ENCODE measurements at regions not wholly inside any gene's neighbourhood (a gene's known extent, or its start where the extent isn't known, plus 50 kb on each side); places are given as distances from the start of the nearest gene placed in this dataset.
A peak's percentile ranks its signal among the peaks of the same experiment; 100 is the strongest.
"Not testable (repeated sequence)": the region's sequence is repeated elsewhere in the genome, so short reads cannot be mapped to it uniquely, and the experiment has no call there.

DNA sequence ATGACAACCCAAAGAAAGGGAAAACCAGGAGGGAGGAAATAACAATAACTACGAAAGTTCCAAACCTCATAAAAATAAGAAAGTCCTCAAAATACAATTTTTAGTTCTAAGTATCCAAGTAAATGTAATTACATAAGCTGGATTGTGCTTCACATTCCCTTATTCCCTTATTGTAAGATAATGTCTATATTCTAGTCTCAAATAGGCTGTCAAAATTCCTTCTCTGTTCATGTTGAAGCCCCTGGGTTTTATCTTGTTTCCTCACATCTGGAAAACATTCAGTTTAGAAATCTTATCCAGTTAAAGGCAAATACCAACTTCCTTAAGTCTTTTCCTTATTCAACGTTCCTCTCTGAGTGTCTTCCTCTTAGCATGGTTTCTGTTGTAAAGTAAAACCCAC lies 282.3 kb downstream of the CD109 start:
- no peaks in the 10 kb centered on the region for H3K9me3 ChIP-seq (ENCODE audit: insufficient read depth, low read depth, low read length)
- H3K36me3 ChIP-seq (ENCODE audit: insufficient read depth, low read depth, low read length) = no peaks in the 10 kb centered on the region
- H3K27ac ChIP-seq (ENCODE audit: low read length) = no peak overlapping the region
- no peaks in the 10 kb centered on the region for H3K27me3 ChIP-seq (ENCODE audit: insufficient read depth, low read length)
- no peak overlapping the region for H3K4me3 ChIP-seq (ENCODE audit: low read length)
- H3K4me1 ChIP-seq (ENCODE audit: insufficient read depth, low read length) = no peaks in the 10 kb centered on the region
- H3K9ac ChIP-seq (ENCODE audit: low read depth, low read length) = no peak overlapping the region

GRCh38 chr6:73972518-73972917 lies 276.5 kb downstream of the CD109 start:
- not testable (repeated sequence) for H3K36me3 ChIP-seq (ENCODE audit: insufficient read depth, low read depth, low read length); H3K27me3 ChIP-seq (ENCODE audit: insufficient read depth, low read length); H3K4me3 ChIP-seq (ENCODE audit: low read length); H3K4me1 ChIP-seq (ENCODE audit: insufficient read depth, low read length); H3K27ac ChIP-seq (ENCODE audit: low read length); H3K9me3 ChIP-seq (ENCODE audit: insufficient read depth, low read depth, low read length); H3K9ac ChIP-seq (ENCODE audit: low read depth, low read length)

DNA sequence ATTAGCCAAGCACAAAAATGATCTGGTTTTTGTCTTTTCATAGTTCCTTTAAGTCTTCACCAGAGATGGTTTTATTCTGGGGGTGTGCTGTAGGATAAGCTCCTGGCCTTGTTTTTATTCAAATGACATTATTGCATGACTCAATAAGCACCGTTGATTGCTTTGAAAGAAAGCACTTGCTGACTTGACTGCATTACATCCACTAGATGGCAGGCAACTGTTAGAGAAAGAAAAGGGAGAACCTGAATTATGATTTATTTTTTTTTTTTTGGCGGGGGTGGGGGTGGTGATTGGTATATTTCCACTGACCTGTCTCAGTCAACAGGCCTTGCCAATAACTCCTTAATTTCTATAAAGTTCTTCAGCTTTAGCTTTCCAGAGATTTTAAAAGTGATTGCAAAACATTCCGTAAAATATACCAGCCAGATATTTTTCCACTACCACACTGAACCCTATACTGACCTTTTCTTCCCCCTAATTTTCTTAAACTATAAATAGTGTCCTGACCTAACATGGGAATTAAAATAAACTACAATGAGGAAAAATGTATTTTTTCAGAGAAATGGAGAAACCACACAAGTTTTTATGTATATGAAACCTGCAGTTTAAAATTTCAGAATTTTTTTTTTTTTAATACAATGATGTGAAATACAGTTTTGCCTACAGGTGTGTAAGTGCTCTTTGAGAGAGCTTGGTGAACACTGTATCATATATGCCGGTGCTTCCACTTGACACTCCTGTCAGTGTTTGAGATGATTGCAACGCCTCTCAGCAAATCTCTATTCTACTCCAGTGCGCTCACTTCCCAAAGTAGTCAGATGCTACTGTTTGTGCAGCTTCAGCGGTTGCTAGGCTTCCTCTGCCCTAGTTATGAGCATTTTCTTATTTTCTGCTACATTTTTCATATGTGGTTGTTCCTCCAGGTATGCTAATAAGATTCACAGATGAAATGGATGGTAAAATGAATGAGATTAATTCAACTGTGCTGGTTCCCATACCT lies 274.3 kb downstream of the CD109 start:
- Histone ChIP-seq H3K9ac (ENCODE audit: low read depth, low read length) (0 out of 2 replicates have a peak overlapping the region, but pooled peaks have one; percentile 21), H3K27me3 (ENCODE audit: insufficient read depth, low read length) (no peaks in the 10 kb centered on the region), H3K36me3 (ENCODE audit: insufficient read depth, low read depth, low read length) (no peaks in the 10 kb centered on the region), H3K4me3 (ENCODE audit: low read length) (no peak overlapping the region), H3K4me1 (ENCODE audit: insufficient read depth, low read length) (peaks cover 5% of the 10 kb centered on the region; the same call in 1 of the 2 replicates), H3K9me3 (ENCODE audit: insufficient read depth, low read depth, low read length) (no peaks in the 10 kb centered on the region), H3K27ac (ENCODE audit: low read length) (no peak overlapping the region)

GRCh38 chr6:73968221-73968757 lies 272.3 kb downstream of the CD109 start:
- H3K36me3 ChIP-seq (ENCODE audit: insufficient read depth, low read depth, low read length) = no peaks in the 10 kb centered on the region
- H3K9me3 ChIP-seq (ENCODE audit: insufficient read depth, low read depth, low read length) = no peaks in the 10 kb centered on the region
- H3K4me1 ChIP-seq (ENCODE audit: insufficient read depth, low read length) = peaks cover 5% of the 10 kb centered on the region; the same call in 1 of the 2 replicates
- no peaks in the 10 kb centered on the region for H3K27me3 ChIP-seq (ENCODE audit: insufficient read depth, low read length)
- H3K4me3 ChIP-seq (ENCODE audit: low read length) = no peak overlapping the region
- H3K9ac ChIP-seq (ENCODE audit: low read depth, low read length) = no peak overlapping the region
- H3K27ac ChIP-seq (ENCODE audit: low read length) = no peak overlapping the region

GRCh38 chr6:73965539-73966029 lies 269.6 kb downstream of the CD109 start:
- no peaks in the 10 kb centered on the region for H3K36me3 ChIP-seq (ENCODE audit: insufficient read depth, low read depth, low read length)
- H3K27ac ChIP-seq (ENCODE audit: low read length) = no peak overlapping the region
- no peaks in the 10 kb centered on the region for H3K27me3 ChIP-seq (ENCODE audit: insufficient read depth, low read length)

GRCh38 chr6:73964241-73964854 lies 268.3 kb downstream of the CD109 start:
- H3K4me1 ChIP-seq (ENCODE audit: insufficient read depth, low read length) = no peaks in the 10 kb centered on the region
- H3K27me3 ChIP-seq (ENCODE audit: insufficient read depth, low read length) = no peaks in the 10 kb centered on the region
- no peaks in the 10 kb centered on the region for H3K36me3 ChIP-seq (ENCODE audit: insufficient read depth, low read depth, low read length)
- H3K27ac ChIP-seq (ENCODE audit: low read length) = no peak overlapping the region
- H3K9me3 ChIP-seq (ENCODE audit: insufficient read depth, low read depth, low read length) = no peaks in the 10 kb centered on the region
- H3K4me3 ChIP-seq (ENCODE audit: low read length) = no peak overlapping the region
- no peak overlapping the region for H3K9ac ChIP-seq (ENCODE audit: low read depth, low read length)

More at GRCh38 chr6:73965539-73966029, 269.6 kb downstream of the CD109 start:
- peaks cover 5% of the 10 kb centered on the region; the same call in 1 of the 2 replicates for H3K4me1 ChIP-seq (ENCODE audit: insufficient read depth, low read length)
- H3K9me3 ChIP-seq (ENCODE audit: insufficient read depth, low read depth, low read length) = no peaks in the 10 kb centered on the region
- no peak overlapping the region for H3K4me3 ChIP-seq (ENCODE audit: low read length)
- no peak overlapping the region for H3K9ac ChIP-seq (ENCODE audit: low read depth, low read length)

GRCh38 chr6:73962884-73963283 lies 266.9 kb downstream of the CD109 start:
- H3K27me3 ChIP-seq (ENCODE audit: insufficient read depth, low read length) = no peaks in the 10 kb centered on the region
- H3K36me3 ChIP-seq (ENCODE audit: insufficient read depth, low read depth, low read length) = no peaks in the 10 kb centered on the region
- no peaks in the 10 kb centered on the region for H3K4me1 ChIP-seq (ENCODE audit: insufficient read depth, low read length)
- H3K4me3 ChIP-seq (ENCODE audit: low read length) = no peak overlapping the region
- H3K9ac ChIP-seq (ENCODE audit: low read depth, low read length) = no peak overlapping the region
- H3K9me3 ChIP-seq (ENCODE audit: insufficient read depth, low read depth, low read length) = no peaks in the 10 kb centered on the region
- no peak overlapping the region for H3K27ac ChIP-seq (ENCODE audit: low read length)

DNA sequence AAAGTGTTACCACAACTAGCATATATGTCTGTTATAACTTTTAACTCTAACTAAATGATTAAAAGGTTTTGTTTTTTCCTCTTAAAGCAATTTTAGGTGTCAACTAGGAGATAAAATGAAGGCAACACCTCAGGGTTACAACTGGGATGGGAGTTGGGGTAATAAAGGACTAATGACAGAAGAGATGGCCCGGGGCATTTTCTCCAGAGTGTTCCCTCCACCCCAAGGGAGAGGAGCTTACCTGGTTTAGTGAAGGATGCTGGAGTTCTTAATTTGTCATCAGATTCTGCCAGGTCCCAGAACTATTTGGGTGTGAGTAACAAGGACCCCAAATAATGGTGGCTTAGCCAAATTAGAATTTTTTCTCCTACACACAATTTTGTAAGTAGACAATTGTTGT lies 260.3 kb downstream of the CD109 start:
- no peaks in the 10 kb centered on the region for H3K9me3 ChIP-seq (ENCODE audit: insufficient read depth, low read depth, low read length)
- H3K27me3 ChIP-seq (ENCODE audit: insufficient read depth, low read length) = no peaks in the 10 kb centered on the region
- H3K4me3 ChIP-seq (ENCODE audit: low read length) = no peak overlapping the region
- no peak overlapping the region for H3K9ac ChIP-seq (ENCODE audit: low read depth, low read length)
- H3K4me1 ChIP-seq (ENCODE audit: insufficient read depth, low read length) = no peaks in the 10 kb centered on the region
- no peak overlapping the region for H3K27ac ChIP-seq (ENCODE audit: low read length)
- no peaks in the 10 kb centered on the region for H3K36me3 ChIP-seq (ENCODE audit: insufficient read depth, low read depth, low read length)

DNA sequence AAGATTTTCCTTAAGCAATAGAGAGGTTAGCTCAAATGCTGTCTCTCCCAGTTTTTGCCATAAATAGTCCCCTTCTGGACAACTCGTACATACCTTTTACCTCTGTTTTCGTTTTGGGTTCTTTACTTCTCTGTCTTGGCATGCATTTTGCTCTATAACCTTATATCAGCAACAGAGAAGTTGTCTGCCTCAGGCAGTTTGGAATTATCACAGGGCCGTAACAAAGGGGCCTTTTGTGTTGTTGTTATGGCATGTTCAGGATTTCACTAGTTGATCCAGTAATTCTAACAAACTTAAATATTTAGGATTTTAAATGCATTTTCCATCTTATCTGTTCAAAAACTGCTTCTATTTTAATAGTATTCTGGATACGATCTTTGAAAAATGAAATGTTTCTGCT lies 259.8 kb downstream of the CD109 start:
- H3K36me3 ChIP-seq (ENCODE audit: insufficient read depth, low read depth, low read length) = no peaks in the 10 kb centered on the region
- H3K9me3 ChIP-seq (ENCODE audit: insufficient read depth, low read depth, low read length) = no peaks in the 10 kb centered on the region
- H3K9ac ChIP-seq (ENCODE audit: low read depth, low read length) = no peak overlapping the region
- H3K4me1 ChIP-seq (ENCODE audit: insufficient read depth, low read length) = no peaks in the 10 kb centered on the region
- H3K27me3 ChIP-seq (ENCODE audit: insufficient read depth, low read length) = no peaks in the 10 kb centered on the region
- no peak overlapping the region for H3K4me3 ChIP-seq (ENCODE audit: low read length)
- no peak overlapping the region for H3K27ac ChIP-seq (ENCODE audit: low read length)

DNA sequence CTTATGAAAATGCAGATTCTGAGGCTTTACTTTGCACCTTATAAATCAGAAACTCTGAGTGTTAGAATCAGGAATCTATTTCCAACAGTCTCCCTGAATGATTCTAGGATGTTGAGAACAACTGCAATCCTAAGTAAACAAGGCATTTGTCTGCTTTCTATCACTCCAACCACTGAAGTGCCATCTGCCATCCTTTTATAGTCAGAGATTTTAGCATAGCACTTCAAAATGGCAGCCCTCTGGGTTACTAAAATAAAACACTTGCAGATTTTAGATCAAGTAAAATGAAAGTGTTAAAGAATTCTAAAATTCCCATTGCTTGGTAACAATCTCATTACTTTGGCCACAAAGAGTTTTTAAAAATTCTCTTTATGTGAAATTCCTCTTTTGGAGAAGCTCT lies 258.9 kb downstream of the CD109 start:
- Histone ChIP-seq H3K27me3 (ENCODE audit: insufficient read depth, low read length) (no peaks in the 10 kb centered on the region), H3K27ac (ENCODE audit: low read length) (no peak overlapping the region), H3K36me3 (ENCODE audit: insufficient read depth, low read depth, low read length) (no peaks in the 10 kb centered on the region), H3K4me1 (ENCODE audit: insufficient read depth, low read length) (no peaks in the 10 kb centered on the region), H3K4me3 (ENCODE audit: low read length) (no peak overlapping the region), H3K9me3 (ENCODE audit: insufficient read depth, low read depth, low read length) (no peaks in the 10 kb centered on the region), H3K9ac (ENCODE audit: low read depth, low read length) (no peak overlapping the region)

GRCh38 chr6:73951183-73951582 lies 255.2 kb downstream of the CD109 start:
- H3K36me3 ChIP-seq (ENCODE audit: insufficient read depth, low read depth, low read length) = no peaks in the 10 kb centered on the region

More at GRCh38 chr6:73951183-73951582, 255.2 kb downstream of the CD109 start:
- H3K4me1 ChIP-seq (ENCODE audit: insufficient read depth, low read length) = no peaks in the 10 kb centered on the region
- no peak overlapping the region for H3K27ac ChIP-seq (ENCODE audit: low read length)
- H3K27me3 ChIP-seq (ENCODE audit: insufficient read depth, low read length) = no peaks in the 10 kb centered on the region
- no peak overlapping the region for H3K4me3 ChIP-seq (ENCODE audit: low read length)
- H3K9ac ChIP-seq (ENCODE audit: low read depth, low read length) = no peak overlapping the region
- no peaks in the 10 kb centered on the region for H3K9me3 ChIP-seq (ENCODE audit: insufficient read depth, low read depth, low read length)

Measured in iPS-20b (cell line).